ENCODE measurements at regions not wholly inside any gene's neighbourhood (a gene's known extent, or its start where the extent isn't known, plus 50 kb on each side); places are given as distances from the start of the nearest gene placed in this dataset.
"Not testable (repeated sequence)": the region's sequence is repeated elsewhere in the genome, so short reads cannot be mapped to it uniquely, and the experiment has no call there.

GRCh38 chr2:91587098-91587497, 2895.6 kb downstream of the RPIA start:
- not testable (repeated sequence) for H3K4me3 ChIP-seq (ENCODE audit: low read depth, low read length); DNase-seq (ENCODE audit: low read depth)

GRCh38 chr2:91587908-91588535, 2896.5 kb downstream of the RPIA start:
- H3K4me3 ChIP-seq (ENCODE audit: low read depth, low read length); DNase-seq (ENCODE audit: low read depth): not testable (repeated sequence)

- not testable (repeated sequence) for H3K4me3 ChIP-seq (ENCODE audit: low read depth, low read length)
Observed at GRCh38 chr2:91588782-91589223, 2897.3 kb downstream of the RPIA start.

GRCh38 chr2:91589454-91590328, 2898.2 kb downstream of the RPIA start:
- not testable (repeated sequence) for DNase-seq (ENCODE audit: low read depth); H3K4me3 ChIP-seq (ENCODE audit: low read depth, low read length)

More at GRCh38 chr2:91588782-91589223, 2897.3 kb downstream of the RPIA start:
- not testable (repeated sequence) for DNase-seq (ENCODE audit: low read depth)

- DNase-seq (ENCODE audit: low read depth); H3K4me3 ChIP-seq (ENCODE audit: low read depth, low read length): not testable (repeated sequence)
Observed at GRCh38 chr2:91590381-91590780, 2898.9 kb downstream of the RPIA start.

GRCh38 chr2:91591066-91591465, 2899.6 kb downstream of the RPIA start:
- H3K4me3 ChIP-seq (ENCODE audit: low read depth, low read length); DNase-seq (ENCODE audit: low read depth): not testable (repeated sequence)

GRCh38 chr2:91597436-91597835, 2906.0 kb downstream of the RPIA start:
- not testable (repeated sequence) for H3K4me3 ChIP-seq (ENCODE audit: low read depth, low read length); DNase-seq (ENCODE audit: low read depth)

GRCh38 chr2:91598519-91598918, 2907.0 kb downstream of the RPIA start:
- not testable (repeated sequence) for H3K4me3 ChIP-seq (ENCODE audit: low read depth, low read length); DNase-seq (ENCODE audit: low read depth)

- not testable (repeated sequence) for DNase-seq (ENCODE audit: low read depth); H3K4me3 ChIP-seq (ENCODE audit: low read depth, low read length)
Observed at GRCh38 chr2:91599000-91599399, 2907.5 kb downstream of the RPIA start.

GRCh38 chr2:91602860-91603259, 2911.4 kb downstream of the RPIA start:
- not testable (repeated sequence) for DNase-seq (ENCODE audit: low read depth); H3K4me3 ChIP-seq (ENCODE audit: low read depth, low read length)

- not testable (repeated sequence) for DNase-seq (ENCODE audit: low read depth); H3K4me3 ChIP-seq (ENCODE audit: low read depth, low read length)
Observed at GRCh38 chr2:91603996-91604395, 2912.5 kb downstream of the RPIA start.

GRCh38 chr2:91604629-91605028, 2913.2 kb downstream of the RPIA start:
- DNase-seq (ENCODE audit: low read depth); H3K4me3 ChIP-seq (ENCODE audit: low read depth, low read length): not testable (repeated sequence)

GRCh38 chr2:91623739-91624138, 2932.3 kb downstream of the RPIA start:
- not testable (repeated sequence) for DNase-seq (ENCODE audit: low read depth); H3K4me3 ChIP-seq (ENCODE audit: low read depth, low read length)

- not testable (repeated sequence) for H3K4me3 ChIP-seq (ENCODE audit: low read depth, low read length); DNase-seq (ENCODE audit: low read depth)
Observed at GRCh38 chr2:91628471-91628870, 2937.0 kb downstream of the RPIA start.

GRCh38 chr2:91657193-91657592, 2965.7 kb downstream of the RPIA start:
- H3K4me3 ChIP-seq (ENCODE audit: low read depth, low read length); DNase-seq (ENCODE audit: low read depth): not testable (repeated sequence)

- DNase-seq (ENCODE audit: low read depth); H3K4me3 ChIP-seq (ENCODE audit: low read depth, low read length): not testable (repeated sequence)
Observed at GRCh38 chr2:91658336-91658735, 2966.9 kb downstream of the RPIA start.

GRCh38 chr2:91659189-91659916, 2967.9 kb downstream of the RPIA start:
- peak overlapping the region; percentile 36 for H3K4me3 ChIP-seq (ENCODE audit: low read depth, low read length)
- DNase-seq (ENCODE audit: low read depth), result not testable (repeated sequence)

- peak overlapping the region; percentile 50 for H3K4me3 ChIP-seq (ENCODE audit: low read depth, low read length)
- DNase-seq (ENCODE audit: low read depth), result peak; percentile 76
Observed at GRCh38 chr2:91659917-91660275, 2968.4 kb downstream of the RPIA start.

- H3K4me3 ChIP-seq (ENCODE audit: low read depth, low read length); DNase-seq (ENCODE audit: low read depth): not testable (repeated sequence)
Observed at GRCh38 chr2:91667341-91667740, 2975.9 kb downstream of the RPIA start.

All from NB4 (cell line).